GM18511 (cell line): ENCODE measurements at regions not wholly inside any gene's neighbourhood (a gene's known extent, or its start where the extent isn't known, plus 50 kb on each side); places are given as distances from the start of the nearest gene placed in this dataset.
"Not testable (repeated sequence)": the region's sequence is repeated elsewhere in the genome, so short reads cannot be mapped to it uniquely, and the experiment has no call there.

Experiments
- ATAC-seq: cut with Tn5 transposase; IDR thresholded peaks from one replicate; pipeline ENCODE4 v1.9.1; 2021; ENCODE audit warnings: mild to moderate bottlenecking, moderate library complexity; ENCODE audit not compliant: unreplicated experiment

GRCh38 chr4:170374770-170375169 is 285.0 kb upstream of the AADAT start:
- ATAC-seq, result peak; percentile 100

GRCh38 chr4:170348945-170349344 is 259.2 kb upstream of the AADAT start:
- ATAC-seq, result no peak

- not testable (repeated sequence) for ATAC-seq
These were observed 257.4 kb upstream of the AADAT start for GRCh38 chr4:170347191-170347590.

GRCh38 chr4:170339522-170339921 is 249.8 kb upstream of the AADAT start:
- no peak for ATAC-seq

GRCh38 chr4:170336238-170336775 is 246.6 kb upstream of the AADAT start:
- ATAC-seq, result peak; percentile 96

- no peak for ATAC-seq
These were observed 235.8 kb upstream of the AADAT start for GRCh38 chr4:170325599-170325998.

- no peak for ATAC-seq
These were observed 233.9 kb upstream of the AADAT start for GRCh38 chr4:170323623-170324022.

GRCh38 chr4:170307182-170307581 is 217.4 kb upstream of the AADAT start:
- ATAC-seq, result no peak

GRCh38 chr4:170306208-170306607 is 216.5 kb upstream of the AADAT start:
- no peak for ATAC-seq

- ATAC-seq, result no peak
These were observed 215.9 kb upstream of the AADAT start for GRCh38 chr4:170305627-170306026.

GRCh38 chr4:170281027-170281426 is 191.3 kb upstream of the AADAT start:
- ATAC-seq, result no peak

GRCh38 chr4:170278460-170278859 is 188.7 kb upstream of the AADAT start:
- no peak for ATAC-seq

- no peak for ATAC-seq
These were observed 184.9 kb upstream of the AADAT start for GRCh38 chr4:170274616-170275015.

GRCh38 chr4:170272959-170273358 is 183.2 kb upstream of the AADAT start:
- no peak for ATAC-seq

GRCh38 chr4:170271723-170272122 is 182.0 kb upstream of the AADAT start:
- ATAC-seq, result peak; percentile 61

- ATAC-seq, result no peak
These were observed 180.9 kb upstream of the AADAT start for GRCh38 chr4:170270628-170271027.

GRCh38 chr4:170269950-170270349 is 180.2 kb upstream of the AADAT start:
- ATAC-seq, result no peak

- peak; percentile 99 for ATAC-seq
These were observed 169.9 kb upstream of the AADAT start for GRCh38 chr4:170259631-170260153.

GRCh38 chr4:170256807-170257206 is 167.1 kb upstream of the AADAT start:
- no peak for ATAC-seq

GRCh38 chr4:170248576-170248975 is 158.8 kb upstream of the AADAT start:
- ATAC-seq, result no peak

GRCh38 chr4:170248029-170248428 is 158.3 kb upstream of the AADAT start:
- ATAC-seq, result no peak

- no peak for ATAC-seq
These were observed 157.8 kb upstream of the AADAT start for GRCh38 chr4:170247596-170247995.

GRCh38 chr4:170243662-170244288 is 154.0 kb upstream of the AADAT start:
- no peak for ATAC-seq
